GM18867 (cell line): ENCODE measurements at regions not wholly inside any gene's neighbourhood (a gene's known extent, or its start where the extent isn't known, plus 50 kb on each side); places are given as distances from the start of the nearest gene placed in this dataset.
"Not testable (repeated sequence)": the region's sequence is repeated elsewhere in the genome, so short reads cannot be mapped to it uniquely, and the experiment has no call there.

ENCODE experiments used
- ATAC-seq: cut with Tn5 transposase; IDR thresholded peaks from one replicate; pipeline ENCODE4 v1.9.1; 2021; ENCODE audit warnings: mild to moderate bottlenecking, moderate library complexity; ENCODE audit not compliant: unreplicated experiment

DNA sequence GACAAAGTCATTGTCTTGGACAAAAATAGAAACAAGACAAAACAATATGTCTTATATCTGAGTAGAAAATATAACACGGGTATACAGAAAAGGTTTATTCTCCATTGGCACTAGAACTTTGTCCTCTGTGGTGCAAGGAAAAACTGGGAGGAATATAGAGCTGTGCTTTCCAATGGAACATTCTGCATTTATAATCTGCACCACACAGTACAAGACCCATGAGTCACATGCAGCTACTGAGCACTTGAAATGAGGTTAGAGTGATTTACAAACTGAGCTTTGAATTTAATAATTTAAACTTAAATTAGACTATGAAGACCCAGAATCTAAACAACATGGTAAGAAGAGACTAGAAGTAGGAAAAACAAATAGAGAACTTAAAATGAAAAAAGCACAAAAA is 86.1 kb downstream of the RAP2A start:
- no peak for ATAC-seq

DNA sequence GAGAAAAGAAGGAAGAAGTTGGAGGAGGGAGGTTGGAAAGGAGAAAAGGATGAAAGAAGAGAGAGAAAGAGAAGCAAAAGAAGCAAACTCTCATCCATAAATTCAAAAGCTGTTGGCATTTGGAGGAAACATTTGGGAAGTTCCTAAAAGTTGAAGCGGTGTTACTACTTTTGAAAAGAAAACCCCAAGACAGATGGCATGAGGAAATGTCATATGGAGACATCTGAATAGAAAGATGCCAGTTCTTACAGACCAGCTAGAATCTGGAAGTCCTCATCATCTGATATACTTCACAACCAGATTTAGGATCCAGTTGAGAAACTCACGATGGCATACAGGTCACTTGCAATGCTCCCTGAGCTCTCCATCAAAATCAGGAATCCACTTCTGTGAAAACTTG is 86.9 kb downstream of the RAP2A start:
- no peak for ATAC-seq

DNA sequence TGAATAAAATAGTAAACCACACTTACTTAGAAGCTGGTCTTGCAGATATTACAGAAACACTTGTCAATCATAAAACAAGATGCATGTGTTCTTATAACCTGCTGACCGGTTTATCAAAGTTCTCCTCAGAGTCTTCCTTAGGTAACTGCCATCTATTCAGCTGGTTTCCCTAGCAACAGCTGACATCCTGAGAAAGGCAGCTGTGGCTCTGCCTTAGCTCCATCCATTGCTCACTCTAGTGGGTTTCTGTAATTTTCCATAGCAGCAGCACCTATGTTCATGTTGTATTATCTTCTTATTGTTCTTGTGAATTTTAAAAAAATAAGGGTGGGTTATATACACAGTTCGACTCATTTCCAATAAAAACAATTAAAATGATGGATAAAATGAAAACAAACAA is 87.8 kb downstream of the RAP2A start:
- ATAC-seq, result no peak

DNA sequence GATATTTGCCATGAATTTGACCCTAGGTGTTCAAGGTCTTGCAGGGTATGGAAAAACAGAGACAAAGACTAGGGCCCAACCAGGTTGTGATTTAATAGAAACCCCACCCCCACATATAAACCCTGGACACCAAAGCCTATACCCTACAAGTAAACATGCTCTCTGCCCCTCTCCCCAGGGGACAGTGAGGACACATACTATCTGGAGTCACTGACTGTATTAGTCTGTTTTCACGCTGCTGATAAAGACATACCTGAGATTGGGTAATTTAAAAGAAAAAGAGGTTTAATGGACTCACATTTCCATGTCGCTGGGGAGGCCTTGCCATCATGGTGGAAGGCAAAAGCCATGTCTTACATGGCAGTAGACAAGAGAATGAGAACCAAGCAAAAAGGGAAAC is 88.3 kb downstream of the RAP2A start:
- ATAC-seq, result no peak

DNA sequence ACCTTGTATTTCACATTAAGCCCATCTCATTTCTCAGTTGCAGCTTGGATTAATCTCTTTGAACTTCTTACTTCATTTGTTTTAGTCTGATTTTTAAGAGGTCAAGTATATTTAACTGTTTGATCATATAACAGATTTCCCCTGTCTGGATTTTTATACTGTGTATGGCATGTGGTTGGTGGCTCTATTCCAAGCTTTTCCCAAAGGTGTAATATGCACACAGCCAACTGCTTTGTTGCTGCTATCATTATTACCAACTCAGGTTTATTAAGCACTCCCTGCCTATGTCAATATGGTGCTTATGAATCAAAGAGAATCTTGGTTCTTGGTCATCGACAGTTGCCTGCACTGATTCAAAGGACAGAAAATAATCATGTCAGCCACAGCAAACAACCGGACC is 92.6 kb downstream of the RAP2A start:
- no peak for ATAC-seq

DNA sequence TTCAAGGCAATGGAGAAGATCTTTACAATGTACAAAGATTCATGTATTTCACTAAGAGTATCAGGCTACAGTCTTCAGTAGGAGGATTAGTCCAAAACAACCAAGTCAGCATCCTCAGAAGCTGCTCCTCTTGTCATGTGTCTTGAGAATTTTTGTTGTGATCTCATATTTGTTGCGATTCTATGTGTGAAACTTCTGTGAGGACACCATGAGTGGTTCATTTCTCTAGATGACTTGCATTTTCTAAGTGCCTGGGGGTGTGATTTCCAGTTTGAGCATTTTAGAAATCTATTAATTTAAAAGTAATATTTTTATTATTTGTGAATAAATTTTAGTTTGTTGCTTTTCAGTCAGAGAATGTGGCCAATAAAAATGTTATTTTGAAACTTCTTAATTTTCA is 94.5 kb downstream of the RAP2A start:
- ATAC-seq, result peak; percentile 65

DNA sequence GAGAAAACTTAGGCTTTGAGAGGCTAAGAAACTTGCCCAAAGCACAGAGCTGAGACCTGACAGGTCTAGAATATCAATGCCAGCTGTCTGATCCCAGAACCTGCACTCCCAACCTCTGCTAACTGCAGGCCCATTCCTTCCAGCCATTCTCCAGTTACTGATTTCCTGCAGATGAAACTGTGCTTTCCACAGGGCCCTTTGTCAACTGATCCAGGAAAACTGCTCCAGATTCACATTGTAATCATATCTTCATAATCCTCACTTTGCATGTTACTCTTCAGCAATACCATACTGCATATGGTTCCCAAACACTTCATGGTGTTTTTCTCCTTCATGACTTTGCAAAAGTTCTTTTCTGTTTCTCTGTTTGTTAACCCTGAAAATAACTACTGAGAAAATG is 100.6 kb downstream of the RAP2A start:
- ATAC-seq, result no peak

DNA sequence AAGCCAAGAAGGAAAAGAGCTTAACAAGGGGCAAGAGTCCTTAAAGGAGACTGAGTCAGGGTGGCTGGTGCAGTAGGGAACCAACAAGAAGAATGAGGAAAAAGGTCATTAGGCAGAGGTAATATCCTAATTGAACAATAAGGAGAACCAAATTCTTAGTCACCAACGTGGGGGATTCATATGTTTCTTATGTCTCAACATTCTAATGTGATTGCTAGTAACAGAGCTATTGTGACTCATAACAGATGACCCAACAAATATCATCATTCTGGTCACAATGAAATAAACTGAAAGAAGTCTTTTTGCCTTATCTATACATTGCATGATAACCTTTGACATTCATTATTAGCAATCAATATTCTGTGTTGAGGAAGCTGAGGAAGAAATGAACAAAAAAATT is 101.6 kb downstream of the RAP2A start:
- no peak for ATAC-seq

DNA sequence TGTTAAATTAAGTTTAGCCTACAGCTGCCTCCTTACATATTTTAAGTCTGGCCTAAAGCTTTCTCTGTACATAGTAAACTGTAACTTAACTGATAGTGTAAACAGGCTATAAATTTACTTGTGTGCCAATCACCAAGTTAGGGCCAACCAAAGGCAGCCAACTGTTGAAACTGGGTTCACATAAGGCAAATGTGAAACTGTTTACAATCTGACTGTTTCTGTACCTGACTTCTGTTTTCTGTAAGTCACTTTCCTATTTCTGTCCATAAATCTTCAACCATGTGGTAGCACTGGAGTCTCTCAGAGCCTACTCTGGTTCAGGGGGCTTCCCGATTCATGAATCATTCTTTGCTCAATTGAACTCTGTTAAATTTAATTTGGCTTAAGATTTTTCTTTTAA is 103.1 kb downstream of the RAP2A start:
- ATAC-seq, result peak; percentile 89

DNA sequence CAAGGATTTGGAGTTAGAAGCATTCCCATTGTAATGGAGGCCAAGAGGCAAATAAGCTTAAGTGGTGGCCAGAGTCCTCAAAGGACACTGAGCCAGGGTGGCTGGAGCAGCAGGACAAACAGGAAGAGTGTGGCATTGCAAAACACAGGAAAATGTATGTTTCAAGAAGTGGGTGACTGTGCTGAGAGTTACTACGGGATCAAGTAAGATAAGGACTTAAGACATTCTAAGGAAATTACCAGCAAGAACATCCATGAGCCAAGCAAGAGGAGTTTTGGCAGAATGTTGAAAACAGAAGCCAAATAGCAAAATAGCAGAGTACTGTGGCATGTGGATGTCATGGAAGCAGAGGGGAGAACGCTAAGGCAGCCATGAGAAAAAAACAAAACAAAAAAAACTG is 104.2 kb downstream of the RAP2A start:
- ATAC-seq, result no peak

DNA sequence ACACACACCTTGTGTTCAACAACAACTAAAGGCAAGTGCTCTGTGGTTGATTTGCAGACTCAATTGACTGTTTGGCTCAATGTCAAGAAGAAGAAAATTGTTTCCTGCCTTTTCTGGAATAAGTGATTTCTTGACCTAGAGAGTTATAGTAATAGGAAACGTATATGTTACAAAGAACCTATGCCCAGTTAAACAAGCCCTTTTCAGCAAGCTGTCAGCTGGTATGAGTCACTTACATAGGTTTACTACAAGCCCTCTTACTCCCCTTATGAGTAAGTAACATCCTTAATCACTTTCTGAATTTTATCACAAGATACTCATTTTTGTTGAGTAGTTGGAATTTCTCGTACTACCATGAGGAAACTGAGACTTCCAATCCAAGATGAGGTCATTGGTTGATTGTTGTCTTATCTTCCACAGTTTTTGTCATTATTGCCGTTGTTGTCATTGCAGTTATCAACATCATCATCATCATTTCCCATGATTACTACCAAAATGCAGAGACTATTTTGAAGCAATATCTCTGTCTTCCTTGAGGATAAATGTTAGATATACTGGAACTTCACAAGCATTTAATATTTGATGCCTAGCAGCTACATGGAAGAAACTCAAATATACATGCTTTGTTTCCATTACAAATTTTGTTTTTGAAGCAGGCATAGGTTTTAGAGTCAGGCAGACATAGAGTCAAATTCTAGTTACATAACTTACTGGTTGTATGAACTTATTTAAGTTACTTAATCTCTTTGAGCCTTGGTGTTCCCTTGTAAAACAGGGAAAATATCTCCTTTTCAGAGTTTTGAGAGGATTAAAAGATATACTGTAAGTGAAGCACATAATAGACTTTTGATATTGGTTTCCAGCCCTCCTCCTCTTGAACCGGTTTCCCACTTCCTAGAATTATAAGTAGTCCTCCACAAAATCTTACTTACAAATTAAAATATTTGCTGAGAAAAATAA is 106.0 kb downstream of the RAP2A start:
- ATAC-seq, result peak; percentile 53

DNA sequence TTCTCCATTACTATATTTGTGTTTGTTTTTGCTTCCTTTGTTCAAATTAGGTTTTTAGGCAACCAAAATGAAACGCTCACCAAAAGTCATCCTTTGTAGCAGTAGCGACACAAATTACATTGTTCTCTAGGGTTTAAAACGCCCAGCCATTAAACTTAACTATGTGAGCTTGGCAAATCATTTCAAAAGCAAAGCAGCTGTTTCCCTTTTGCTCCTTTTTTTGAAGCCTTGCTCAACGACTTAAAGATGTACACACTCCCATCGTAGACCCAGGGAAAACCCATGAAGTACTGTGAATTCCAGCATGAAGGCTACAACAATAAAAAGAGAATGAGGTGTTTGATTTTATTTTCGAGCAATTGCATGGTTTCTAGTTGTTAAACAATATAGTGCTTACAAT is 106.7 kb downstream of the RAP2A start:
- no peak for ATAC-seq

DNA sequence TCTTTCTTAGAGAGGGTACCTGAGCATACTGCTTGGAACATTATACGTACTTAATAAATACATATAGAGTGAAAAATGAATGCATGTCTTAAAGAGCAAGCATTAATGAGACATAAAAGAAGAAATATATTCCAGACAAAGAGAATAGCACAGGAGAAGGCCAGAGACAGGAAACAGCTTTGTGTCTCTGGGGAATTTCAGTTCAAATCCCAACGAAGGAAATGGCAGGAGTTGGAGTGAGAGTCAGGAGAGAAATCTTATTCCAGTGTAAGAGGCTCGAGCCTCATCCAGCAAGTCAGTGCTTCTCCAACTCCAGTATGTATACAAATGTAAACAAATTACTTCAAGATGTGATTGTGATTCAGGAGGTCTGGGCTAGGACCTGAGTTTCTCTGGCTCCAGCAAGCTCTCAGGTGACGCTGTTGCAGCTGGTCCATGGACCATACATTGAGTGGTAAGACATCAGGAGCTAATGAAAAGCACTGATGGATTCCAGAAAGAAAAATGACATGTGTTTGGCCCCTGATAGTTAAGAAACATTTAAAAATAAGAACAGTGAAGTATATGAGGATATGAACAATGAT is 108.2 kb downstream of the RAP2A start:
- ATAC-seq, result no peak

DNA sequence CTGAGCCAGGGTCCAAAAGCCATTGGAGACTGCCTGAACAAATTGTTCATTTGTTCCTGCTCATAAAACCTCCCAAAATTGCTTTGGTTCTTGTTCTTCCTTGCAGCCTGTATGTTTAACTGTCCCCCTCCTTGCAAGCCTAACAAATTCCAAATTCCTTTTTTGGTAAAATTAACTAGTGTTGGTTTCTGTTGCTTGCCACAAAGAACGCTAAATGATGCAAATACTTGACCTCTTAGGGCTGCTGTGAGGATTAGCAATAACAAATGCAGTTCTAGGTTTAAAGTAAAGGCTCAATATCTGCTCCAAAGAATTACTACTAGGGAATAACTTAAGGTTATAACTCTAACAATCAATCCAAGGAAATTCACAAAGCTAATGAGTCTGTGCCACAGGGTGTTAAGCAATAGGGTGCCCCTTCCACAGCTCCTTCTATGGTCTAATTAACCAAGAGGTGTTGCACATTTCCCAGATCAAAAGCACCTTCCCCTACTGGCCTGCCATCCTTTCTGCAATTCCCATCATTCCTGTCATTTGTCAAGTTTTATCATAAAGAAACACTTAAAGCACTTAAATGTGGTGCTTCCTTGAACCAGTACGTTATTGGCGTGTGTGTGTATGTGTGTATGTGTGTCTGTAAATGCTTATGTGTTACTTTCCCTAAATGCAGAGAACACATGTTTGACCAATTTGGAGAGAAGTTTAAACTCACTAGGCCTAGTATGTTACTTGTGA is 110.2 kb downstream of the RAP2A start:
- no peak for ATAC-seq

DNA sequence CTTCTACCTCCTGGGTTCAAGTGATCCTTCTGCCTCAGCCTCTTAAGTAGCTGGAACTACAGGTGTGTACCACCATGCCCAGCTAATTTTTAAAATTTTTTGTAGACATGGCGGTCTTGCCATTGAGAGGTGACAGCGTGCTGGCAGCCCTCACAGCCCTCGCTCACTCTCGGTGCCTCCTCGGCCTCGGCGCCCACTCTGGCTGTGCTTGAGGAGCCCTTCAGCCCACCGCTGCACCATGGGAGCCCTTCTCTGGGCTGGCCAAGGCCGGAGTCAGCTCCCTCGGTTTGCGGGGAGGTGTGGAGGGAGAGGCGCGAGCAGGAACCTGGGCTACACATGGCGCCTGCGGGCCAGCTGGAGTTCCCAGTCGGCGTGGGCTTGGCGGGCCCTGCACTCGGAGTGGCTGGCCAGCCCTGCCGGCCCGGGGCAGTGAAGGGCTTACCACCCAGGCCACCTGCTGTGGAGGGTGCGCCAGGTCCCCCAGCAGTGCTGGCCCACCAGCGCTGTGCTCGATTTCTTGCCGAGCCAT is 111.1 kb downstream of the RAP2A start:
- not testable (repeated sequence) for ATAC-seq

DNA sequence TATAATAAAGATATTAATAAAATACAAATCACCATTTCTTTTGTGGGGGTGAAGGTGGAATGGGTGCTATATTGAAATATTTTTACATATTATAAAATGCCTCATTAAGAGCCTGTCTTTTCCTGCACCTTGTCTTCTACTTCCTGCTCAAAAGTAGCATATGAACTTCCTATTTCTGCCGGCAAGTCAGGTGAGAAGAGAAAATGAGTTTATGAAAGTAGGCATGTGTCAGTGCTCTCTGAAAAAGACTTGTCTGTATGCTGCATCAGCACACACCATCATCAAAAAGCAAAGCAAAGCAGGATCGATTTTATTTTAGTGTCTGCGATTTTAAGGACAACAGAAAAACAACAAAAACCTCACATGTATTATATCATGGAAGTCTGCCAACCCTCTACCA is 114.2 kb downstream of the RAP2A start:
- peak; percentile 83 for ATAC-seq

DNA sequence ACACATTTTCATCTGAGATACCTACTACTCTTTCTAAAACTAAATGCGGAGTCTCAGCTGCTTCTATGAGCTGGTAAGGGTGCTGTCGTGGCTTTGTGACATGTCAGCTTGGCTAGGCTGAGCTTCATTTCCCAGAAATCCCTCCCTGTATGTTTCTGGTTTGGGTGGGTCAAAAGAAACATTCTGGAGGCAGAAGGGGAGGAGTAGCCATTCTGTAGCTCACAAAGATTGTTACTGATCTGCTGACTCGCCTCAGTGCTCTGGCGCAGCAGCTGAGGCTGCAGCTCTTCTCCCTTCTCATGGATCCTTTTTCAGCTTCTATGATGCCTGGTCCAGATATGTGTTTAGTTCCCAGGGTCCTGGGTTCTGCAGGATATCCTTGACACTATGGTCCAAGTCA is 114.7 kb downstream of the RAP2A start:
- ATAC-seq, result no peak

DNA sequence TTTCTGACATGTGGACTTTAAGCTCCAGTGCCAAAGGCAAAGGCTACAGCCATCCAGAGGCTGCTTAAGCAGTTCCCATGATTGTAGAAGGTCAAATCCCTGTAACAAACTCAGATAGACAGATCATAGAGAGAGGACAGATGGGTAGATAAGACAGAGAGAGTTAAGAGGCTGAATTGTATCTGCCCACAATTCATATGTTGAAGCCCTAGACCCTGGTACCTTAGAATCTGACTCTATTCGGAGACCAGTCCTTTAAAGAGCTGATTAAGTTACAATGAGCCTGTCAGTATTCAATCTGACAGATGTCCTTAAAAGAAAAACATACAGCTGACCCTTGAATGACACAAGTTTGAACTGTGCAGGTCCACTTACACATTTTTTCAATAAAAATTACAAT is 115.2 kb downstream of the RAP2A start:
- ATAC-seq, result no peak

DNA sequence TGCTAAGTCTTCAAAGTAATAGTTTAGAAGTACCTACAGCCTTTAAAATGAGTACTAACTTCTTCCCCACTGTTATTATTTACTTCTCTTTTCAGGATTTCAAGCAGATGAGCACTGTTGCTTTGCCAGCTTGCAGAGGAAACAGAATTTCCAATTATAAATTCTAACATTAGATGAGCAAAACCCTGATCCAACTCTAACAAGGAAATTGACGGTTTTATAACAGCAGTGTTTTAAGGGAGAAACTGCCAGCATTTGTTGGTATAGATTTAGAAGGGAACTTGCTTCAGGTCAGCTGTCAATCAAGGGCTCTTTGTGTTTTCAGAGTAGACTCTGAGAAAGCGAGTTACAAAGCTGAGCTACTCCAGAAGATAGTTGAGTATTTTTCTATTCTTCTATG is 120.5 kb downstream of the RAP2A start:
- no peak for ATAC-seq

DNA sequence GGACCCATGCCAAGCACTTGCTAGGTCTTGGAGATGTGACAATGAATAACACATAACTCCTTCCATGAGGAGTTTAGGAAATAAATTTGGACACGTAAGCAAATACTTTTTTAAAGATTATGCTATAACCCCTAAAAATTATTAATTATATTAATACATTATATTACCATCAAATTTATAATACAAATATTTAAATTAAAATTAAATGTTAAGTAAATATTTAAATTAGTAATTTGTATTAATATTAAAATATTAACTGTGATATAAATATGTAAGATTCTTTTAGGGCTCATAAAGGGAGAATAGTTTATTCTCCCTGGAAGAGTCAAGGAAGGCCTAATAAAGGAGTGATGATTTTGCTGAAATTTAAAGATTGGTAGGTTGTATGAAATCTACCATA is 121.1 kb downstream of the RAP2A start:
- ATAC-seq, result no peak

DNA sequence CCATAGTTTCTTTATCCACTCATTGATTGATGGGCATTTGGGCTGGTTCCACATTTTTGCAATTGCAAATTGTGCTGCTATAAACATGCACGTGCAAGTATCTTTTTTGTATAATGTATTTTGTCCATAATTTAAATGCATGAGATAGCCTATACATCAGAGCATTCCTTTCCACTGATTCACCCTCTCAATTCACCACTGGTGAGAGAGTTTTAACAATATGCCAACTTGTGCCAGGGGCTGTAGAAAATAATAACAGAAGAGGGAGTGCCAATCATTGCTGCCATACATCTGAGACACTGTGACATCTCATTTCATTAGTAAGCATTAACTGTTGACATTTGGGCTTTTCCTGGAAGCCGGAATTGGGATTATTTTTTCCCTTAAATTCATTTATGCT is 125.1 kb downstream of the RAP2A start:
- no peak for ATAC-seq

DNA sequence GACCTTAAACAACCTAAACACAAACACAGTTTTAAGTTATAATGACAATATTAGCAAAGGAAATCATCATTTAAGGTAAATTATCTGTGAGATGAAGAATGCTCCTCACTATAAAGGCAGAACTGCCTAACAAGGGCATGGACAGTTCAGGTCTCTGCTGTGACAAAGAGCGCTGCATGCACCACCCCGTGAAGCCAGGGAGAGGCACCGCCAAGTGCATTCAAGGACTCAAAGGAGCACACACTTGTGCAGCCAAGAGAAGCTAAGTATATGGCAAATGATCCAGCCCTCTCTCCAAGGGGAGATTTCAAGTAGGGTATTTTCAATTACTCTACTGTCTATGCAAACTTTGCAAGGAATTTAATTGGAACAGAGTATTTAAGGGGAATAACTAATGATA is 126.0 kb downstream of the RAP2A start:
- ATAC-seq, result no peak
